ENCODE measurements at regions not wholly inside any gene's neighbourhood (a gene's known extent, or its start where the extent isn't known, plus 50 kb on each side); places are given as distances from the start of the nearest gene placed in this dataset.
A peak's percentile ranks its signal among the peaks of the same experiment; 100 is the strongest.

DNA sequence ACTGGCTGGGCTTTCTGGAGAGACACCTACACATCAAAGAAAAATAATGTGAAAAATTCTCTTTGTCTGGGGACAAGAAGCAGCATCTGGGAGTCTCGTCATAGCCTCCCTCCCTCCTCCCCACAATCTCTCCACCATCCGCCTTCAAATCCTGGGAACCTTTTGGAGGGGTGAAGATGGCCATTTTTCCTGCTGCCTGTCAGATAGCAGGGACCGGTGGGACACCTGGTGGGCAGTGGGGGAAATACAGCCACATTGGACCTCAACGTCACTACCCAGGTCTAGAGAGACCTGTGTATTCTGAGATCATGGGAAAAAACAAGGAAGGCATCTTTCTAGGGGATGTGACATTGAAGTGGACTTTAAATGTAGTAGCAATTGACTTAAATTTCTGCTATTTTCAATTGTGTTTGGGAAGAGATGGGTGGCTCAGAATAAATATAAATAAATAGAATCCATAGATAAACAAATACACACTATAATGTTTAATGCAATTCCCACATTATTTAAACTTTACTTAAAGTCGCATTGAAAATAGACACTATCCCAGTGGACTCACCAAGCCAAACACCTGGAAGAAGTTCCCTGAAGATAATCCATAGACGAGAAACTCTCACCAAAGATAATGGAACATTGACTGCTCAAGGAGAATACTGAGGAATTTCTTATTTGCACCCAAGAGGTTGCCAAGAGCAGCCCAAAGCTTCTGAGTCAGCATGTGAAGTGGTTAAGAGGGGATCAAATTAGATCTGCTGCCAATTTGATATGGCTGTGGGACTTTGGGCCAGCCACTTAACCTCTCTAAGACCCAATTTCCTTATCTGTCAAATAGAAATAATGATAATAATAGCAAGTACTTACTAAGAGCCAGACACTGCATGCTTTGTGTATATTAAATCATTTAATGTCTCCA, 147.6 kb upstream of the CAMK1G start:
- H3K4me3 ChIP-seq: no peak overlapping the region
- DNase-seq (peak; percentile 58), ATAC-seq (peak; percentile 82 to 85)
- H3K4me1 ChIP-seq: no peaks in the 10 kb centered on the region
- no peak overlapping the region for H3K27ac ChIP-seq
- TF ChIP-seq, protein P1, sequence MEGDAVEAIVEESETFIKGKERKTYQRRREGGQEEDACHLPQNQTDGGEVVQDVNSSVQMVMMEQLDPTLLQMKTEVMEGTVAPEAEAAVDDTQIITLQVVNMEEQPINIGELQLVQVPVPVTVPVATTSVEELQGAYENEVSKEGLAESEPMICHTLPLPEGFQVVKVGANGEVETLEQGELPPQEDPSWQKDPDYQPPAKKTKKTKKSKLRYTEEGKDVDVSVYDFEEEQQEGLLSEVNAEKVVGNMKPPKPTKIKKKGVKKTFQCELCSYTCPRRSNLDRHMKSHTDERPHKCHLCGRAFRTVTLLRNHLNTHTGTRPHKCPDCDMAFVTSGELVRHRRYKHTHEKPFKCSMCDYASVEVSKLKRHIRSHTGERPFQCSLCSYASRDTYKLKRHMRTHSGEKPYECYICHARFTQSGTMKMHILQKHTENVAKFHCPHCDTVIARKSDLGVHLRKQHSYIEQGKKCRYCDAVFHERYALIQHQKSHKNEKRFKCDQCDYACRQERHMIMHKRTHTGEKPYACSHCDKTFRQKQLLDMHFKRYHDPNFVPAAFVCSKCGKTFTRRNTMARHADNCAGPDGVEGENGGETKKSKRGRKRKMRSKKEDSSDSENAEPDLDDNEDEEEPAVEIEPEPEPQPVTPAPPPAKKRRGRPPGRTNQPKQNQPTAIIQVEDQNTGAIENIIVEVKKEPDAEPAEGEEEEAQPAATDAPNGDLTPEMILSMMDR (IDR thresholded peaks at IDR 0.05): peak; percentile 65
- no peaks in the 10 kb centered on the region for H3K36me3 ChIP-seq
- H3K9me3 ChIP-seq: no peaks in the 10 kb centered on the region
- intact Hi-C loops (cut with DNase I): no loop called here
- peaks cover 8% of the 10 kb centered on the region for H3K27me3 ChIP-seq (ENCODE audit: low read depth)

DNA sequence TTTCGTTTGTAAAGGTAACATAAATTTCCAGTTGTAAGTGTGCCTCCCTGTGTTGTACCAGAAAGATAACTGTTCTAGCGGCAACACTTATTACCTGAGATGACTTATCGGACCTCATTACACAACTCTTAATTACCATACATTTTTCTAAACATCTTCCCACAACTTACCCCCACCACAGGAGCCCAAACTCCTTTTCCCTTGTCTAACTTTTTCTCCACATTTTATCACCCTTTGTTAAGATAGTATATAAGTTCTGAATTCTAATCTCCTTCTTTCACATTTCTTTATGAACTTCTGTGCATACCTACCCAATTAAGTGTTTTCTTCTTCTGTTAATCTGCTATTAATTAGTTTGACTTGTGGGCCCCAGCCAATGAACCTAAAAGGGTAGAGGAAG, 143.7 kb upstream of the CAMK1G start:
- no peaks in the 10 kb centered on the region for H3K9me3 ChIP-seq
- intact Hi-C loops (cut with DNase I): no loop called here
- no peak for ATAC-seq
- DNase-seq: no peak
- H3K36me3 ChIP-seq: no peaks in the 10 kb centered on the region
- H3K27ac ChIP-seq: no peak overlapping the region
- H3K27me3 ChIP-seq (ENCODE audit: low read depth): no peaks in the 10 kb centered on the region
- TF ChIP-seq, protein P1 (IDR thresholded peaks at IDR 0.05): no peak
- no peaks in the 10 kb centered on the region for H3K4me1 ChIP-seq
- H3K4me3 ChIP-seq: no peak overlapping the region

DNA sequence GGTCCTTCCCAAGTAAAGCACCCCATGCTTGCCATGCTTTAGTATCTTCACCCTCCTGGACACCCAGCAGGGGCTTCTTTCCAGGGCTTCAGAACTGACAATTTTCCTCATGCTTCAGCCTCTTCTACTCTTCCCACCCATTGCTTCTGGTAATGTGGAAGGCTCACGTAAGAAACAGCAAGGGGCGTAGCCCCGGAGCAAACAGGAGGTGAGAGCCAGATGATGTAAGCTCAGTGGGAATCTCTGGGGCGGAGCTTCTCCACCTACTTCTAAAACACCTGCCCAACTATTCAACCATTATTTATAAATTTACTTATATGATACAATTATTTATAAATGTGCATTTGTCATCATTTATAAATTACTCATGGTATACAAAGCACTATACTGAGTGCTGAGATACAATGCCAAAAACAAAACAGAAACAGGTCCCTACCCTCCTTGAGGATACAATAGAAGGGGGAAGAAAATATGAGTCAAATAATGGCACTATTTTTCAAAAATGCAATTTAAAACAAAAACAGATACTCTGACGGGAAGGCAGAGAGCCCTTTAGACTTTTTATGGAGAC, 140.1 kb upstream of the CAMK1G start:
- ATAC-seq: no peak
- H3K4me1 ChIP-seq: no peaks in the 10 kb centered on the region
- no peaks in the 10 kb centered on the region for H3K9me3 ChIP-seq
- H3K27ac ChIP-seq: no peak overlapping the region
- DNase-seq: no peak
- no peak overlapping the region for H3K4me3 ChIP-seq
- no peaks in the 10 kb centered on the region for H3K27me3 ChIP-seq (ENCODE audit: low read depth)
- H3K36me3 ChIP-seq: no peaks in the 10 kb centered on the region
- intact Hi-C loops (cut with DNase I): no loop called here
- TF ChIP-seq, protein P1 (IDR thresholded peaks at IDR 0.05): no peak

DNA sequence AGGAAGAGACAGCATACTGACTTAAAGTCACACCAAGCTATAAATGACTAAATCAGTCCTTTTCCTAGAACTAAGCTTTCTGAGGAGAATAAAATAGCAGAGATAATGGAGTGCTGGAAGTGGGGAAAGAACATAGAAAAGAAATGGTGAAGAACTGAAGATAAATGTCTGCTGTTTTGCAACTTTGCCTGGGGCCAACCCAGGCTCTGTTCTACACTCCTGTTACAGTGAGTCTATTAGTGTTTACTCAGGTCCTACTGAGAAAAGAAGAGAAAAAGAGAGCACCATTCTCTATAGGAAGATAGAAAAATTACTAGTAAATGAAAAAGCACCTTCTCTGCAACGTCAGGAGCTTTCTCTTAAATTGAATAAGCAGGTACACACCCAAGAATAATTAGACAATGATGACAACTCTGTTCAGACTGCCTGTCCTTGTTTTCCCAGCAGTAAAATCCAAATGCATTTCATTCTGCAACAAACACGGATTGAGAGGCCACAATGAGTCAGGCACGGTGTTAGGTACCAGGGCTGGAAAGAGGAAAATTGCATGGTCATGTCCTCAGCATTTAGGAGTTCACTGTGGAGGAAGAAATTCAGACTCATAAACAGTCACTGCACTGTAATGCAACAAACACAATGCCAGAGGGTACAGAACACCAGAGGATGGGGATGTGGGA, 139.4 kb upstream of the CAMK1G start:
- TF ChIP-seq, protein P1 (IDR thresholded peaks at IDR 0.05): no peak
- Histone ChIP-seq H3K4me3 (no peak overlapping the region), H3K9me3 (no peaks in the 10 kb centered on the region), H3K4me1 (no peaks in the 10 kb centered on the region), H3K27me3 (ENCODE audit: low read depth) (no peaks in the 10 kb centered on the region), H3K27ac (no peak overlapping the region), H3K36me3 (no peaks in the 10 kb centered on the region)
- intact Hi-C loops (cut with DNase I): no loop called here
- ATAC-seq (no peak), DNase-seq (no peak)

DNA sequence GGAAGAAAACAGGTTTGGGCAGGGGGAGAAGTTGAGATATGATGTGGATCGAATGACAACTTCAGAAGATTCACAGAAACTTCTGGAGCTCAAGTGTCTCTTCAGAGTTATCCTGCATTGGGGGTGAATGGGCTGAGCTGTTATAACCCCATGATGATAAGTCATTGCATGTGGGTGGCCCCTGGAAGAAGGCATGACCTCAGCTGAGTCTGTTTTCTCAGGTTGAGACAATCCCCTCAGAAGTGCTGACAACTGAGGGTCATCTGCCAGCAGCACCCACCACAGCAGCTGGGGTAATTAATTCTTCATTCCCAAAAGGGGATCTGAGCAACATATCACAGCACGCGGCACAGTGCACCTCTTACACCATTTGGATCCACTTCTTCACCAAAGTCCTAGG, 138.6 kb upstream of the CAMK1G start:
- H3K27ac ChIP-seq: no peak overlapping the region
- H3K4me1 ChIP-seq: no peaks in the 10 kb centered on the region
- H3K27me3 ChIP-seq (ENCODE audit: low read depth): no peaks in the 10 kb centered on the region
- no peak for DNase-seq
- H3K36me3 ChIP-seq: no peaks in the 10 kb centered on the region
- no peak overlapping the region for H3K4me3 ChIP-seq
- no peaks in the 10 kb centered on the region for H3K9me3 ChIP-seq
- ATAC-seq: no peak
- intact Hi-C loops (cut with DNase I): no loop called here
- TF ChIP-seq, protein P1 (IDR thresholded peaks at IDR 0.05): no peak

Data from lower lobe of right lung (tissue), 2 donors.